ENCODE measurements at regions not wholly inside any gene's neighbourhood (a gene's known extent, or its start where the extent isn't known, plus 50 kb on each side); places are given as distances from the start of the nearest gene placed in this dataset.

DNA sequence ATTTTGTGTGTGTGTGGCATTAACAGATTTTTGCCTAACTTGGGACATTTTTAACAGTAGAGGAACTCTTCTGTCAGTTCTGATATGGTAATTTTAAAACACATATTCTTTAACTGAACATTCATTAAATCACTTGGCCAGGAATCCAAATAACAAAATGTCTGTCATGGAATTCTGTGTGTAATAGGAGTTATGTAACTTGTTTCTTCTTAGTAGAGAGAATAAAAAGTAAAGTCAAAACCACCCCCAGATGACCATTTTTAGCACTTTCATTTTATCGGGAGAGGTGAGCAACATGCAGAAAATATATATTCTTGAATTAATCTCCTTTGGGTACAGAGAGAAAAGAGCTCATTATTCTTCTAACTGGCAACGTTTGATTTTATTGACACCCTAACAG is 1740.3 kb downstream of the STIM2 start:
- H3K4me3 ChIP-seq (ENCODE audit: low read depth, low read length) = no peak overlapping the region
- TF ChIP-seq, protein P1, sequence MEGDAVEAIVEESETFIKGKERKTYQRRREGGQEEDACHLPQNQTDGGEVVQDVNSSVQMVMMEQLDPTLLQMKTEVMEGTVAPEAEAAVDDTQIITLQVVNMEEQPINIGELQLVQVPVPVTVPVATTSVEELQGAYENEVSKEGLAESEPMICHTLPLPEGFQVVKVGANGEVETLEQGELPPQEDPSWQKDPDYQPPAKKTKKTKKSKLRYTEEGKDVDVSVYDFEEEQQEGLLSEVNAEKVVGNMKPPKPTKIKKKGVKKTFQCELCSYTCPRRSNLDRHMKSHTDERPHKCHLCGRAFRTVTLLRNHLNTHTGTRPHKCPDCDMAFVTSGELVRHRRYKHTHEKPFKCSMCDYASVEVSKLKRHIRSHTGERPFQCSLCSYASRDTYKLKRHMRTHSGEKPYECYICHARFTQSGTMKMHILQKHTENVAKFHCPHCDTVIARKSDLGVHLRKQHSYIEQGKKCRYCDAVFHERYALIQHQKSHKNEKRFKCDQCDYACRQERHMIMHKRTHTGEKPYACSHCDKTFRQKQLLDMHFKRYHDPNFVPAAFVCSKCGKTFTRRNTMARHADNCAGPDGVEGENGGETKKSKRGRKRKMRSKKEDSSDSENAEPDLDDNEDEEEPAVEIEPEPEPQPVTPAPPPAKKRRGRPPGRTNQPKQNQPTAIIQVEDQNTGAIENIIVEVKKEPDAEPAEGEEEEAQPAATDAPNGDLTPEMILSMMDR (IDR thresholded peaks at IDR 0.05; ENCODE audit: low read depth, low read length) = no peak

- no peak overlapping the region for H3K4me3 ChIP-seq (ENCODE audit: low read depth, low read length)
- TF ChIP-seq, protein P1 (IDR thresholded peaks at IDR 0.05; ENCODE audit: low read depth, low read length) = no peak
These were observed 1761.0 kb downstream of the STIM2 start for GRCh38 chr4:28621591-28621990.

DNA sequence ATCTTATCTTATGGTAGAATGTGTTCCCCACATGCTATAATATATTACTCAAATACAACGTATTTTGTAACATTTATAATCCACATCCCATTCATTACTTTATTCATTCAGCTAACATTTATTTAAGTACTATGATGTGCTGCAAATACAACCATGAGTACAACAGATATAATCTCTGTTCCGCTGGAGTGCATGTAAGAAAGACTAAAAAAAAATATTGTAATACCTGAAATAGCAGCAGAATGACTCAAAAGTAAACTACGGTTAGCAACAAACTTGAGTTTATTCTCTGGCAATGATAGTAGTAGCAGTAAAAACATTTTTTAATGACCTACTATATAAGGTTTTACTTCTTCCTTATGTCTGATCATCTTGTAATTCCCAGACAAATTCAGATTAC is 1776.3 kb downstream of the STIM2 start:
- TF ChIP-seq, protein P1 (IDR thresholded peaks at IDR 0.05; ENCODE audit: low read depth, low read length) = no peak
- H3K4me3 ChIP-seq (ENCODE audit: low read depth, low read length) = no peak overlapping the region

- no peak overlapping the region for H3K4me3 ChIP-seq (ENCODE audit: low read depth, low read length)
These were observed 1779.1 kb downstream of the STIM2 start for GRCh38 chr4:28639747-28640146.

GRCh38 chr4:28654618-28655017 is 1794.0 kb downstream of the STIM2 start:
- no peak overlapping the region for H3K4me3 ChIP-seq (ENCODE audit: low read depth, low read length)
- TF ChIP-seq, protein P1 (IDR thresholded peaks at IDR 0.05; ENCODE audit: low read depth, low read length) = no peak

More at GRCh38 chr4:28639747-28640146, 1779.1 kb downstream of the STIM2 start:
- TF ChIP-seq, protein P1 (IDR thresholded peaks at IDR 0.05; ENCODE audit: low read depth, low read length) = no peak

GRCh38 chr4:28665306-28665705 is 1804.7 kb downstream of the STIM2 start:
- TF ChIP-seq, protein P1 (IDR thresholded peaks at IDR 0.05; ENCODE audit: low read depth, low read length) = no peak
- no peak overlapping the region for H3K4me3 ChIP-seq (ENCODE audit: low read depth, low read length)

GRCh38 chr4:28675582-28675981 is 1814.9 kb downstream of the STIM2 start:
- no peak overlapping the region for H3K4me3 ChIP-seq (ENCODE audit: low read depth, low read length)
- TF ChIP-seq, protein P1 (IDR thresholded peaks at IDR 0.05; ENCODE audit: low read depth, low read length) = no peak

All from WI38 (cell line).